Small intestine (tissue), 7 donors: ENCODE measurements at regions not wholly inside any gene's neighbourhood (a gene's known extent, or its start where the extent isn't known, plus 50 kb on each side); places are given as distances from the start of the nearest gene placed in this dataset.

ENCODE experiments used
- DNase-seq, 2 donors: peaks; one replicate each; pipeline versions ENCODE4 v3.0.0 to v3.0.0-alpha.2; 2013
- FAIRE-seq: peaks from 2 replicates; lab custom pipeline; 2012; peaks lifted over from hg19 to GRCh38; lab: Jason Lieb, UNC
- H3K27ac ChIP-seq, 3 donors: one replicate each; pipeline ENCODE4 v1.5.1; 2013; ENCODE audit warnings: low read length in 2 of 3, mild to moderate bottlenecking in 2 of 3, control low read depth in 1 of 3, inconsistent platforms in 1 of 3, low read depth in 1 of 3, moderate library complexity in 1 of 3
- H3K27me3 ChIP-seq, 3 donors: one replicate each; pipeline ENCODE4 v1.6.1; 2013; ENCODE audit warnings: low read length in 3 of 3, inconsistent platforms in 1 of 3; ENCODE audit not compliant: control insufficient read depth in 3 of 3, insufficient read depth in 3 of 3
- H3K36me3 ChIP-seq, 3 donors: one replicate each; pipeline ENCODE4 v1.6.1; 2013; ENCODE audit warnings: low read length in 3 of 3, inconsistent platforms in 1 of 3, low read depth in 1 of 3, mild to moderate bottlenecking in 1 of 3, moderate library complexity in 1 of 3; ENCODE audit not compliant: control insufficient read depth in 3 of 3, insufficient read depth in 2 of 3
- H3K4me1 ChIP-seq, 3 donors: one replicate each; pipeline ENCODE4 v1.6.1; 2013; ENCODE audit warnings: low read length in 2 of 3, inconsistent platforms in 1 of 3, low read depth in 1 of 3, mild to moderate bottlenecking in 1 of 3, moderate library complexity in 1 of 3; ENCODE audit not compliant: control insufficient read depth in 3 of 3, insufficient read depth in 2 of 3
- H3K4me3 ChIP-seq, 3 donors: one replicate each; pipeline ENCODE4 v1.5.1; 2013; ENCODE audit warnings: low read length in 3 of 3, control low read depth in 1 of 3, inconsistent platforms in 1 of 3, low read depth in 1 of 3, mild to moderate bottlenecking in 1 of 3, moderate library complexity in 1 of 3
- H3K9me3 ChIP-seq, 2 donors: one replicate each; pipeline ENCODE4 v1.6.1; 2013; ENCODE audit warnings: low read depth in 1 of 2, low read length in 1 of 2; ENCODE audit not compliant: control insufficient read depth in 2 of 2, insufficient read depth in 1 of 2
- WGBS, 3 donors: extraction: QIAGEN DNeasy Blood & Tissue Kit; methylation state at CpG; one replicate each; pipeline ENCODE4 v1.1.7; 2013; 5-methylcytosine and 5-hydroxymethylcytosine counted together
- donor health status: healthy with polysubstance abuse.
- donor health status: control.
- donor health status: control.
- donor health status: Bipolar disorder and iron deficiency.
- donor health status: healthy.

DNA sequence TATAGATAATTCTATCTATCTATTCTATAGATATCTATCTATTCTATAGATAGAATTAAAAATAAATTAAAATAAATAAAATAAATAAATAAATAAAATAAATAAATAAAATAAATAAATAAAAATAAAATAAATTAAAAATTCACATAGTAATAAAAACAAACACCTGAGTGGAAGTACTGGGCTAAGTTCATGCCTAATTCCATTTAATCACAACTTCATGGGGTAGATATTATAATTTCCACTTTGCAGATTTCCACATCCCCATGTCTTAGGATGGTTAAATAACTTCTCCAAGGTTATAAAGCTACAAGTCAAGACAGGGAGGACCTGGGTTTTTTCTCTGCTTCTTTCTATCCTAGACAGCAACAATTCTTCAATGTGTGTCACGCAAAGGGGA is 261.4 kb upstream of the MEX3C start:
- FAIRE-seq: peak; percentile 82

DNA sequence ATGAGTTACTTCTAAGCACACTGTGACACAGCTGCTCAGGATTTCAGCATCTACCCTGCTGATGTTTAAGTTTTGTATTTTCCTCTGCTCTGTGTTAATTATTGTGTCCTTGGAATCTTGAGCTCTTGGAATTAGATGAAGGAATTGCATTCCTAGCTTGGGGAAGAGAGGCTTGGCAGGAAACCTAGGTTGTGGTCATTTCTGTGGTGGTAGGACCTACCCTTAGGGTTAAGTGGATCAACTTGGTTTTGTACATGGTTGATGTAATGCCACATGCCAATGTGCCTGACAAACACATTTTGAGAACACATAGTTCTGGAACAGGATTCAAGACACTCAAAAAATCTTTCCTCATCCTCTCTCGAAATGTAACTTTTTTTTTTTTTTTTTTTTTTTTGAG is 264.5 kb upstream of the MEX3C start:
- no peaks in the 10 kb centered on the region for H3K4me1 ChIP-seq
- peaks cover 0 to 2% (median 0%) of the 10 kb centered on the region in 3 donors for H3K27me3 ChIP-seq
- H3K9me3 ChIP-seq: no peaks in the 10 kb centered on the region
- WGBS, 3 donors: 80 to 96% (median 86%) methylated on average over 1 of the region's 1 CpG
- H3K27ac ChIP-seq: no peak overlapping the region
- no peak overlapping the region for H3K4me3 ChIP-seq
- DNase-seq (no peak), FAIRE-seq (no peak)
- no peaks in the 10 kb centered on the region for H3K36me3 ChIP-seq

More for the DNA sequence above, 261.4 kb upstream of the MEX3C start:
- no peak for DNase-seq
- Histone ChIP-seq H3K9me3 (no peaks in the 10 kb centered on the region), H3K27ac (no peak overlapping the region), H3K36me3 (no peaks in the 10 kb centered on the region), H3K4me3 (no peak overlapping the region), H3K4me1 (no peaks in the 10 kb centered on the region), H3K27me3 (peaks cover 0 to 2% (median 0%) of the 10 kb centered on the region in 3 donors)
- WGBS, 3 donors: 81 to 97% (median 89%) methylated on average over 1 of the region's 1 CpG

DNA sequence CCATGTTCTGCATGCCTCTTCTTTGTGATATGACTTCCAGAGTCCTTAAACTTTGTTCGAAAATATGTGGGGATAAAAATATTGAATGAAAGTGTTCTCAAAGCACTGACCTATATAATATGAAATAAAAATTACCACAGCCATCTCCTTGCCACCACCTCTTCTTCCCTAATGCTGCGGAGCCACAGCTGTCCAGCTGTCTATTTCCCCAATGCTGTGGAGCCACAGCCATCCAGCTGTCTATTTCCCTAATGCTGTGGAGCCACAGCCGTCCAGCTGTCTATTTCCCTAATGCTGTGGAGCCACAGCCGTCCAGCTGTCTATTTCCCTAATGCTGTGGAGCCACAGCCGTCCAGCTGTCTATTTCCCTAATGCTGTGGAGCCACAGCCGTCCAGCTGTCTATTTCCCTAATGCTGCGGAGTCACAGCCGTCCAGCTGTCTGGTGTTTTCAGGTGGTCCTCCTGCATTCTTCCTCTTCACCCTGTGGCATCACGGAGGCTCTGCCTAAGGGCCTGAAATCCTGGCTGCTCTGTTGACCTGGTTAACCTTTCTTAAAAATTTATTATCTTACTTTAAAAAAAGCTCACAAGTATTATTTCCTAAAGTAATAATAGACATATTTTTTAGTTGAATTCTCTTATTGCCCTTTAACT is 266.1 kb upstream of the MEX3C start:
- WGBS, 3 donors: 75 to 95% (median 81%) methylated on average over 7 to 8 of the region's 9 CpGs
- Histone ChIP-seq H3K27me3 (peaks cover 0 to 2% (median 0%) of the 10 kb centered on the region in 3 donors), H3K4me1 (no peaks in the 10 kb centered on the region), H3K9me3 (no peaks in the 10 kb centered on the region), H3K4me3 (no peak overlapping the region), H3K36me3 (no peaks in the 10 kb centered on the region), H3K27ac (no peak overlapping the region)
- DNase-seq (no peak), FAIRE-seq (no peak)

DNA sequence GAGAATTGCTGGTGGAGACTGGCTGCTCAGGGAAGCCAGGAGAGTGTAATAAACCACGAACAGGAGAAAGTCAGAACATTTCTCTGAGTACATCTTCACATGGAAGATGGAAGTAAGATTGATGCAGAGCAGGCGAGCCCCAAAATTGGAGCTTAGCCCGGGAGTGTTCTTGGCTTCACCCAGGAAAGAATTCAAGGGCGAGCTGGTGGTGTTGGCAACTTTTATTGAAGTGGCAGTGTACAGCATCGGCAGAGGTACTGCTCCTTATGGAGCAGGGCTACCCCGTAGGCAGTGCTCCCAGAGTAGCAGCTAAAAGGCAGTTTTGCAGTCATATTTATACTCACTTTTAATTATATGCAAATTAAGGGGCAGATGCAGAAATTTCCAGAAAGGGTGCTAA is 281.4 kb upstream of the MEX3C start:
- 86 to 89% (median 86%) methylated on average over 6 of the region's 6 CpGs for WGBS, 3 donors
- H3K36me3 ChIP-seq: no peaks in the 10 kb centered on the region
- no peaks in the 10 kb centered on the region for H3K4me1 ChIP-seq
- no peak overlapping the region for H3K27ac ChIP-seq
- FAIRE-seq (no peak), DNase-seq (no peak)
- peaks cover 0 to 3% of the 10 kb centered on the region in 2 donors for H3K9me3 ChIP-seq
- H3K4me3 ChIP-seq: no peak overlapping the region
- H3K27me3 ChIP-seq: no peaks in the 10 kb centered on the region

DNA sequence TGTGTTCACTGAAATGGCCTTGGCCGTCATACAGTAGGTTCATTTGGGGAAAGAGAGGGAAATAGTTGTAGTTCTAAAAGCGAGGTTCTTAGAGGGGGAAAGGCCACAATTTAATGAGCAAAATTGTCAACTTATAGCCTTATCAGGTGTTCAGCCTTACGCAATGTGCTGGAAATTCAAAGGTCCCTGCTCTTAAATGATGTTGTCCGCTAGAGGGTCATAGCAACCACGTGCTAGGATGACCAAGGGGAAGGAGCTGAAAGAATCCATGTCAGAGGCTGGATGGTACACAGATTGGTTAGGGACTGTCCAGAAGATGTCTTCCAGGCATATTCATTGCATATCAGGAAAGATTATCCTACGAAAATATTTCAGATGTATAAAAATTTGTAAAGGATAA is 282.3 kb upstream of the MEX3C start:
- H3K4me1 ChIP-seq: no peaks in the 10 kb centered on the region
- WGBS, 3 donors: 70 to 82% (median 70%) methylated on average over 6 of the region's 6 CpGs
- H3K36me3 ChIP-seq: no peaks in the 10 kb centered on the region
- FAIRE-seq: no peak
- H3K4me3 ChIP-seq: no peak overlapping the region
- DNase-seq: no peak
- no peaks in the 10 kb centered on the region for H3K27me3 ChIP-seq
- H3K9me3 ChIP-seq: peaks cover 0 to 3% of the 10 kb centered on the region in 2 donors
- no peak overlapping the region for H3K27ac ChIP-seq

DNA sequence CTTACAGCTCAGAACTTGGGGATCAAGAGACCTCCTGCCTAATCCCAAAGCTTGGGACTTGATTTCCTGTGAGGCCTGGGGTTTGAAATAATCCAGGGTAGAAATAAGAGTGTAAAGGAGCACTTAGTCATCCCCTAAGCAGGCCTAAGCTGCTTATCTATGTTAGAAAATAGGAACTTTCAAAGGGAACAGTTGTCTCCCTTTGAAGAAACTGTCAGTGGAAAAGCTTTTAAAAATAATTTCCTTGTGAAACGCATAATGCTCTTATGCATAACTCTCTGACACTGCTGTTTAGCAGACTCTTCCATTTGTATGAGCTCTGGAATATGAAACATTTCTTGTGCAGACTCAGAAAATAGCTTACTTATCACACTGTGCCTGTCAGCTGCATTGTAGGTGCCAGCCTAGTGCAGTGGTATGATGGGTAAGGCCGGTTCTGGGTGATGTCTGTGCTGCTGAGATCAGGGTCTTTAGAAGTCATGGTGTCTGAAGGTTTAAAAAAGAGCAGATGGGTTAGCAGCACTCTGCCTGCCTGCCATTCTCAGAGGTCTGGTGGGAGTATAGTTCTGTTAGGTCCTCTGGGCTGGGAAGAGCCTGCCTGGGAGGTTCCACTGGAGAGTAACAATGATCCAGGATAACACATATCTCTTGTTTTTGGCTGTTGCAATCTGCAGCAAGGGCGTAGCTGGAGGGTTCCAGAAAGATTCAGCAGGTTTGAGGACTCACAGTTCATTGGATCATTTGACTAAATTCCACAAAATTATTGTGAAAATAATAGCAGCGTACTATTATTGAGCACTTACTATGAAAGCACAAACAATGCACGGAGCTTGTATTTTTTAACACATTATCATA is 283.2 kb upstream of the MEX3C start:
- no peak overlapping the region for H3K4me3 ChIP-seq
- DNase-seq (no peak), FAIRE-seq (no peak)
- H3K27ac ChIP-seq: no peak overlapping the region
- no peaks in the 10 kb centered on the region for H3K4me1 ChIP-seq
- H3K36me3 ChIP-seq: no peaks in the 10 kb centered on the region
- no peaks in the 10 kb centered on the region for H3K27me3 ChIP-seq
- peaks cover 0 to 3% of the 10 kb centered on the region in 2 donors for H3K9me3 ChIP-seq
- WGBS, 3 donors: 87 to 92% (median 90%) methylated on average over 5 of the region's 5 CpGs

DNA sequence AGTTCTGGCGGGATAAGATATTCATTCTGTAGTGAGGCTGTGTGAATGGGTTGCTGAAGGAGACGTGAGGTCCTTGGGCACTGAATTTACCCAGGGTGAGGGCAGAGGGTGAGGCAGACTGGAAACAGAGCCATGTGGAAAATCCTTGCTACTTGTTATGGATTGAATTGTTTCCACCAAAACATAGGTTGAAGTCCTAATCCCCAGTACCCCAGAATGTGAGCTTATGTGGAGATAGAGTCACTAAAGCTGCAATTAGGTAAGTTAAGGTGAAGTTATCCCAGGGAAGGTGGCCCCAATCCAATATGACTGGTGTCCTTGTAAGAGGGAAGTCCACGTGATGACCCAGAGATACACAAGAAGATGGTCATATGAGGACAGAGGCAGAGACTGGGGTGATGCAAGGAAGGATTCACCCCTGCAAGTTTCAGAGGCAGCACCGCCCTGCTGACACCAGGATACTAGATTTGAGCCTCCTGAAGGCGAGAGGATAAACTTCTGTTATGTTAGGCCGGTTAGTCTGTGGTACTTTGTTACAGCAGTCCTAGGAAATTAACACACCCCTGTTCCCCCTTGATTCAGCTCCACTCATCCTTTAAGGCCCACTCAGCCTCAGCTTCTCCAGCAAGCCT is 289.4 kb upstream of the MEX3C start:
- no peak for FAIRE-seq

DNA sequence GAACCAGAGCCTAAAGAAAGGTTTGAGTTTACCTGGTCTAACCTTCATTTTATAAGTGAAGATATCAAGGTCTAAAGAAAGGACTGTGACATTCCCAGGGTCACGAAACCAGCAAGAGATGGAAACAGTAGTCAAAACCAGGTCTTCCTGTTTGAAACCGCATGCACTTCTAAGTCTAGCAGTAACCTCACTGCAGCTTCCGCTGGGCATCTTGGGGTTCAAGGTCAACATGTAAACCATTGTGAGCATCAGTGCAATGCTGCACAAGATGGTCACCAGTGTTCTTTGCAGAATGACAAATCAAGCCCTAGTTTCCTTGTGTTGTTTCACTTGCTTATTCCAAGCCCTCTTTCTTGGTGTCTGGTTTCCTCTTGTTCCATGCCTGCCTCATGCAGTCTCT is 292.9 kb upstream of the MEX3C start:
- H3K4me1 ChIP-seq: no peaks in the 10 kb centered on the region
- 88 to 91% (median 89%) methylated on average over 3 of the region's 3 CpGs for WGBS, 3 donors
- FAIRE-seq: no peak

More for the DNA sequence above, 289.4 kb upstream of the MEX3C start:
- 79 to 89% (median 83%) methylated on average over 6 of the region's 6 CpGs for WGBS, 3 donors
- DNase-seq: no peak
- Histone ChIP-seq H3K27ac (no peak overlapping the region), H3K9me3 (no peaks in the 10 kb centered on the region), H3K4me3 (no peak overlapping the region), H3K36me3 (no peaks in the 10 kb centered on the region), H3K4me1 (no peaks in the 10 kb centered on the region), H3K27me3 (no peaks in the 10 kb centered on the region)

More for the DNA sequence above, 292.9 kb upstream of the MEX3C start:
- Histone ChIP-seq H3K36me3 (no peaks in the 10 kb centered on the region), H3K27me3 (no peaks in the 10 kb centered on the region), H3K27ac (no peak overlapping the region), H3K9me3 (no peaks in the 10 kb centered on the region), H3K4me3 (no peak overlapping the region)
- no peak for DNase-seq
